ENCODE measurements at regions not wholly inside any gene's neighbourhood (a gene's known extent, or its start where the extent isn't known, plus 50 kb on each side); places are given as distances from the start of the nearest gene placed in this dataset.

DNA sequence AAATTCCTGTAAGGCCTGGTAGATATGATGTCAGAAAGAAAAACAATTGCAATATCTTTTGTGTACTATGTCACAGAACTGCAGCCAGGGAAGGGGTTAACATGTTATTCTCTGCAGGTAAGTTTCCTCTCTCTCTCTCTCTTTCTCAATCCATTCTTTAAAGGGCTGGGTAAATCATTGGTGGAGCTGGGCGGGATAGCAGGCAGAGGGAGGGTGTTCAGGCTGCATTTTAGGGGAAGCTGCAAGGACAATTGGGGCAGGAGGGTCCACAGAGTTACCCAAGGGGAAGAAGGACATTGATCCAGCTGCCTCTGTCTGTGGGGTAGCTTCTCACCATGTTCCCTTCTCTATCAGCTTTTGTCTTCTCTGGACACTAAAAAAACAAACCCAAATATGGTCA, 153.9 kb upstream of the BMPER start:
- TF ChIP-seq, protein P1, sequence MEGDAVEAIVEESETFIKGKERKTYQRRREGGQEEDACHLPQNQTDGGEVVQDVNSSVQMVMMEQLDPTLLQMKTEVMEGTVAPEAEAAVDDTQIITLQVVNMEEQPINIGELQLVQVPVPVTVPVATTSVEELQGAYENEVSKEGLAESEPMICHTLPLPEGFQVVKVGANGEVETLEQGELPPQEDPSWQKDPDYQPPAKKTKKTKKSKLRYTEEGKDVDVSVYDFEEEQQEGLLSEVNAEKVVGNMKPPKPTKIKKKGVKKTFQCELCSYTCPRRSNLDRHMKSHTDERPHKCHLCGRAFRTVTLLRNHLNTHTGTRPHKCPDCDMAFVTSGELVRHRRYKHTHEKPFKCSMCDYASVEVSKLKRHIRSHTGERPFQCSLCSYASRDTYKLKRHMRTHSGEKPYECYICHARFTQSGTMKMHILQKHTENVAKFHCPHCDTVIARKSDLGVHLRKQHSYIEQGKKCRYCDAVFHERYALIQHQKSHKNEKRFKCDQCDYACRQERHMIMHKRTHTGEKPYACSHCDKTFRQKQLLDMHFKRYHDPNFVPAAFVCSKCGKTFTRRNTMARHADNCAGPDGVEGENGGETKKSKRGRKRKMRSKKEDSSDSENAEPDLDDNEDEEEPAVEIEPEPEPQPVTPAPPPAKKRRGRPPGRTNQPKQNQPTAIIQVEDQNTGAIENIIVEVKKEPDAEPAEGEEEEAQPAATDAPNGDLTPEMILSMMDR (optimal IDR thresholded peaks at IDR 0.05 in 1 of 3, IDR thresholded peaks at IDR 0.05 in 1 of 3, conservative IDR thresholded peaks at IDR 0.05 in 1 of 3; ENCODE audit: extremely low read depth in 1 of 3, insufficient read depth in 2 of 3, low read length in 3 of 3) = no peak
- no peak for TF ChIP-seq EZH2 (IDR thresholded peaks at IDR 0.05; ENCODE audit: low read length)

All from keratinocyte (primary cell).